Nephron (organoid): ENCODE measurements at regions not wholly inside any gene's neighbourhood (a gene's known extent, or its start where the extent isn't known, plus 50 kb on each side); places are given as distances from the start of the nearest gene placed in this dataset.

Source experiments
- H3K27ac Mint-ChIP-seq, 3 experiments: 2 replicates each; pipeline ENCODE4 v1.8.0; 2020; ENCODE audit warnings: mixed read lengths in 3 of 3, mild to moderate bottlenecking in 2 of 3, moderate library complexity in 1 of 3
- H3K27me3 Mint-ChIP-seq: 2 replicates; pipeline ENCODE4 v1.8.0; 2021; ENCODE audit warnings: low read depth, mild to moderate bottlenecking, moderate library complexity, mixed read lengths
- H3K36me3 Mint-ChIP-seq: 2 replicates; pipeline ENCODE4 v1.8.0; 2020; ENCODE audit warnings: low read depth, mixed read lengths
- H3K4me1 Mint-ChIP-seq: 2 replicates; pipeline ENCODE4 v1.8.0; 2020; ENCODE audit warnings: mixed read lengths
- H3K4me3 Mint-ChIP-seq, 3 experiments: 2 replicates each; pipeline ENCODE4 v1.8.0; 2020; ENCODE audit warnings: mild to moderate bottlenecking in 3 of 3, mixed read lengths in 3 of 3, moderate library complexity in 2 of 3
- H3K9me3 Mint-ChIP-seq: 2 replicates; pipeline ENCODE4 v1.8.0; 2020; ENCODE audit warnings: mixed read lengths
- CTCF ChIP-seq, 3 experiments: fragments of 200-600 bp; sonication (generic); IDR thresholded peaks; one replicate each; pipeline ENCODE4 v1.5.0; 2021; ENCODE audit warnings: antibody characterized with exemption in 3 of 3; ENCODE audit not compliant: unreplicated experiment in 3 of 3

- Mint-ChIP-seq H3K4me3 (no peak overlapping the region), H3K4me1 (no peaks in the 10 kb centered on the region), H3K27ac (no peak overlapping the region), H3K27me3 (no peaks in the 10 kb centered on the region), H3K36me3 (no peaks in the 10 kb centered on the region), H3K9me3 (peaks cover 2% of the 10 kb centered on the region)
- no peak for TF ChIP-seq CTCF (IDR thresholded peaks at IDR 0.05; ENCODE audit: unreplicated experiment in 3 of 3)
Observed at GRCh38 chr18:29653671-29654215, 1388.8 kb downstream of the DSC3 start.

- H3K9me3 Mint-ChIP-seq, result peaks cover 2% of the 10 kb centered on the region
- no peak overlapping the region for H3K4me3 Mint-ChIP-seq
- no peaks in the 10 kb centered on the region for H3K4me1 Mint-ChIP-seq
- TF ChIP-seq CTCF (IDR thresholded peaks at IDR 0.05; ENCODE audit: unreplicated experiment in 3 of 3), result no peak
- H3K36me3 Mint-ChIP-seq, result no peaks in the 10 kb centered on the region
- no peaks in the 10 kb centered on the region for H3K27me3 Mint-ChIP-seq
- no peak overlapping the region for H3K27ac Mint-ChIP-seq
Observed at GRCh38 chr18:29652797-29653196, 1389.7 kb downstream of the DSC3 start.

- Mint-ChIP-seq H3K27me3 (no peaks in the 10 kb centered on the region), H3K36me3 (no peaks in the 10 kb centered on the region), H3K27ac (peak overlapping the region in 1 of 3 experiments; percentile 35), H3K9me3 (no peaks in the 10 kb centered on the region), H3K4me1 (no peaks in the 10 kb centered on the region), H3K4me3 (no peak overlapping the region)
- TF ChIP-seq CTCF (IDR thresholded peaks at IDR 0.05; ENCODE audit: unreplicated experiment in 3 of 3), result no peak
Observed at GRCh38 chr18:29651122-29651680, 1391.3 kb downstream of the DSC3 start.

GRCh38 chr18:29648891-29649290, 1393.7 kb downstream of the DSC3 start:
- Mint-ChIP-seq H3K36me3 (no peaks in the 10 kb centered on the region), H3K27ac (no peak overlapping the region), H3K27me3 (no peaks in the 10 kb centered on the region), H3K4me1 (no peaks in the 10 kb centered on the region), H3K4me3 (no peak overlapping the region), H3K9me3 (no peaks in the 10 kb centered on the region)
- no peak for TF ChIP-seq CTCF (IDR thresholded peaks at IDR 0.05; ENCODE audit: unreplicated experiment in 3 of 3)

- TF ChIP-seq CTCF (IDR thresholded peaks at IDR 0.05; ENCODE audit: unreplicated experiment in 3 of 3), result no peak
- Mint-ChIP-seq H3K9me3 (no peaks in the 10 kb centered on the region), H3K4me1 (no peaks in the 10 kb centered on the region), H3K27ac (no peak overlapping the region), H3K4me3 (no peak overlapping the region), H3K27me3 (no peaks in the 10 kb centered on the region), H3K36me3 (no peaks in the 10 kb centered on the region)
Observed at GRCh38 chr18:29647700-29648099, 1394.8 kb downstream of the DSC3 start.

- no peak overlapping the region for H3K27ac Mint-ChIP-seq
- no peak for TF ChIP-seq CTCF (IDR thresholded peaks at IDR 0.05; ENCODE audit: unreplicated experiment in 3 of 3)
- H3K4me1 Mint-ChIP-seq, result no peaks in the 10 kb centered on the region
- H3K4me3 Mint-ChIP-seq, result no peak overlapping the region
- no peaks in the 10 kb centered on the region for H3K27me3 Mint-ChIP-seq
- no peaks in the 10 kb centered on the region for H3K9me3 Mint-ChIP-seq
- H3K36me3 Mint-ChIP-seq, result no peaks in the 10 kb centered on the region
Observed at GRCh38 chr18:29644276-29644675, 1398.3 kb downstream of the DSC3 start.
